ENCODE measurements at regions not wholly inside any gene's neighbourhood (a gene's known extent, or its start where the extent isn't known, plus 50 kb on each side); places are given as distances from the start of the nearest gene placed in this dataset.

- no TSS peak for BruUV-seq (replicated peaks)
- Histone ChIP-seq H3K27me3 (replicated peaks; ENCODE audit: insufficient read depth, low read depth, low read length, poor library complexity) (no peaks in the 10 kb centered on the region), H3K4me1 (ENCODE audit: insufficient read depth, low read length, poor library complexity, severe bottlenecking) (peaks cover 4% of the 10 kb centered on the region), H3K9me3 (ENCODE audit: low read depth, low read length, poor library complexity, severe bottlenecking) (no peaks in the 10 kb centered on the region), H3K36me3 (ENCODE audit: insufficient read depth, low read length, poor library complexity, severe bottlenecking) (no peaks in the 10 kb centered on the region), H3K27ac (ENCODE audit: low read depth, low read length, poor library complexity, severe bottlenecking) (no peak overlapping the region), H3K4me3 (ENCODE audit: low read depth, low read length, poor library complexity, severe bottlenecking) (no peak overlapping the region)
- no peak for DNase-seq (ENCODE audit: low spot score)
- ChIA-PET POLR2A (ENCODE audit: low non-redundant PET) (no interaction called here), CTCF (no interaction called here)
- TF ChIP-seq CTCF (conservative IDR thresholded peaks at IDR 0.05; ENCODE audit: low read depth, low read length) (no peak), EZH2 (IDR thresholded peaks at IDR 0.05; ENCODE audit: borderline replicate concordance, low read depth, low read length, poor library complexity, severe bottlenecking) (no peak)
- intact Hi-C loops (cut with micrococcal nuclease; ENCODE audit: unreplicated experiment) = no loop called here
Observed at GRCh38 chr3:177882124-177882648, 654.0 kb upstream of the KCNMB2 start.

DNA sequence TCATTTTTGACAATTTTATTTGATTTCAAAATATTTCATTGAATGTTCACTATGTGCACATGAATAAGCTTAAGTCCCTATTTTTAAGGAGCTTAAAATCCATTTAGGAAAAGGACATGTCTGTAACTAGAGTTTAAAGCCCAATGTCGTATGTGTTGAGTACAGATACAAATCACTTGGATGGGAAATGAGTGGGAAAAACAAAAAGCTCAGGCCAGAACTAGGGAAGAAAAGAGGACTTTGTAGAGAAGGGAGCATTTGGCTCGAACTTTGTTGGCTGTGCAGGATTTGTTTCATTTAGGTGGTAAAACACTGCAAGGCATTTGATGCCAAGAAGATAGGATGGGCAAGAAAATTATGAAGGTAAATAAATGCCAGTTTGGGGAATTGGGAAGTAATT lies 653.1 kb upstream of the KCNMB2 start:
- intact Hi-C loops (cut with micrococcal nuclease; ENCODE audit: unreplicated experiment) = no loop called here
- ChIA-PET POLR2A (ENCODE audit: low non-redundant PET) (no interaction called here), CTCF (no interaction called here)
- H3K4me1 ChIP-seq (ENCODE audit: insufficient read depth, low read length, poor library complexity, severe bottlenecking) = peaks cover 4% of the 10 kb centered on the region
- H3K9me3 ChIP-seq (ENCODE audit: low read depth, low read length, poor library complexity, severe bottlenecking) = no peaks in the 10 kb centered on the region
- BruUV-seq (replicated peaks) = no TSS peak
- no peak overlapping the region for H3K27ac ChIP-seq (ENCODE audit: low read depth, low read length, poor library complexity, severe bottlenecking)
- H3K36me3 ChIP-seq (ENCODE audit: insufficient read depth, low read length, poor library complexity, severe bottlenecking) = no peaks in the 10 kb centered on the region
- H3K27me3 ChIP-seq (replicated peaks; ENCODE audit: insufficient read depth, low read depth, low read length, poor library complexity) = no peaks in the 10 kb centered on the region
- no peak for DNase-seq (ENCODE audit: low spot score)
- H3K4me3 ChIP-seq (ENCODE audit: low read depth, low read length, poor library complexity, severe bottlenecking) = no peak overlapping the region
- TF ChIP-seq EZH2 (IDR thresholded peaks at IDR 0.05; ENCODE audit: borderline replicate concordance, low read depth, low read length, poor library complexity, severe bottlenecking) = no peak
- no peak for TF ChIP-seq CTCF (conservative IDR thresholded peaks at IDR 0.05; ENCODE audit: low read depth, low read length)

- H3K4me3 ChIP-seq (ENCODE audit: low read depth, low read length, poor library complexity, severe bottlenecking) = no peak overlapping the region
- no peak overlapping the region for H3K27ac ChIP-seq (ENCODE audit: low read depth, low read length, poor library complexity, severe bottlenecking)
- intact Hi-C loops (cut with micrococcal nuclease; ENCODE audit: unreplicated experiment) = no loop called here
- CTCF ChIA-PET = no interaction called here
- H3K4me1 ChIP-seq (ENCODE audit: insufficient read depth, low read length, poor library complexity, severe bottlenecking) = peaks cover 4% of the 10 kb centered on the region
- no peak for DNase-seq (ENCODE audit: low spot score)
- H3K36me3 ChIP-seq (ENCODE audit: insufficient read depth, low read length, poor library complexity, severe bottlenecking) = no peaks in the 10 kb centered on the region
- POLR2A ChIA-PET (ENCODE audit: low non-redundant PET) = no interaction called here
- no TSS peak for BruUV-seq (replicated peaks)
- no peaks in the 10 kb centered on the region for H3K9me3 ChIP-seq (ENCODE audit: low read depth, low read length, poor library complexity, severe bottlenecking)
- no peaks in the 10 kb centered on the region for H3K27me3 ChIP-seq (replicated peaks; ENCODE audit: insufficient read depth, low read depth, low read length, poor library complexity)
- TF ChIP-seq EZH2 (IDR thresholded peaks at IDR 0.05; ENCODE audit: borderline replicate concordance, low read depth, low read length, poor library complexity, severe bottlenecking) (no peak), CTCF (conservative IDR thresholded peaks at IDR 0.05; ENCODE audit: low read depth, low read length) (no peak)
Observed at GRCh38 chr3:177883957-177884356, 652.3 kb upstream of the KCNMB2 start.

Measured in A673 (cell line).